Activated T-cell treated with anti-CD3 and anti-CD28 coated beads for 48 hours (primary cell): ENCODE measurements at regions not wholly inside any gene's neighbourhood (a gene's known extent, or its start where the extent isn't known, plus 50 kb on each side); places are given as distances from the start of the nearest gene placed in this dataset.

ENCODE experiments used
- DNase-seq: peaks from one replicate; pipeline ENCODE4 v3.0.0-alpha.2; 2020; ENCODE audit warnings: low read depth

DNA sequence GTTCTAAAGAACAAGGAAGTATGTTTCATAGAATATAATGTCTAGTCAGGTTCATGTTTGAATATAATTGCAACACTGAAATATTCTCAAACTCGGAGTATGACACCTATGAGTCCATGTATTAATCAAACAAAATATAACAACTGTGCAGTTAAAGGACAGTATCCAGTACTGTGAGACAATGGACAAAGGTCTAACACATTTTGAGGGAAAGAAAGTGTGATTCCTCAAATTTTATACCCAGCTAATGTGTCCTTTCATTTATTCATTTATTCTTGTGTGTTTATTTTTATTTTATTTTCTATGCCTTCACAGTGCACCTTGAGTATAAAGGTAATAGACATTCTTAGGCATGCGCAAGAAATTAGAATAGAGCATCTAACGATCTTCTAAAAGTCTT is 401.0 kb upstream of the ZFHX3 start:
- DNase-seq = no peak

DNA sequence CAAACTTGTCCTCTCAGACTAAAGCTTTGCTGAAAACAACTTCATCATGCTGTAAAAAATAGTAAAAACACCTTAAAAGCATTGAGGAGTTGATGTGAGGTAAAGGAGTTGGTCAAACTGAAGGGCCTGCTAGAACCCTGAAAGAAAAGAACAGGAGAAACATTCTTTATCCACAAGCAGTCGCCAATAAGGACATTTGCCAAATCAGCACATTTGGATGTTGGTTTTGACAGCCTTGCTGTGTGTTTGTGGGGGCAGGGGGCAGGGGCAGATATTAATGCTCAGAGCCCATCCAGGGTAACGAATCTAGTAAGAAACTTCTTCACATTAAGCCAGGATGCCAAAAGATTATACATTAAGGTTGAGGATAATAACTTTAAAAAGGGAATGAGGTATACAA is 399.9 kb upstream of the ZFHX3 start:
- DNase-seq = no peak

DNA sequence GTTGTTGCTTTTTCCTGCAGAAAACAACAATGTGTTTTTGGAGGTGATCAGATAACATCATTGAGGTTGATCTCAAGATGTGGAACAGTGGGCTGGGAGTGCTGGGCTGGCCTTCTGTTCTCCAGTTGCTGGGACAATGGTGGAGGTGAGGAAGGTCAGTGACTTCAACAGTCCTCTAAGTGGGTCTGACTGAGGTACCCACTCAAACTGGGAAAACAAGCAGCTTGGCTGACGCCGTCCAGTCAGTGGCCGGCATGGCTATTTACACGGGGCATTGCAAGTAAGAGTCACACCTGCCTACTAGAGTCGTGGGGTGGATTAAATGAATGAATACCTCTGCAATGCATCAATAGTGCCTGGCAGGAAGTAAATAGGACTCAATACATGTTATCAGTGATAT is 386.7 kb upstream of the ZFHX3 start:
- DNase-seq = no peak

DNA sequence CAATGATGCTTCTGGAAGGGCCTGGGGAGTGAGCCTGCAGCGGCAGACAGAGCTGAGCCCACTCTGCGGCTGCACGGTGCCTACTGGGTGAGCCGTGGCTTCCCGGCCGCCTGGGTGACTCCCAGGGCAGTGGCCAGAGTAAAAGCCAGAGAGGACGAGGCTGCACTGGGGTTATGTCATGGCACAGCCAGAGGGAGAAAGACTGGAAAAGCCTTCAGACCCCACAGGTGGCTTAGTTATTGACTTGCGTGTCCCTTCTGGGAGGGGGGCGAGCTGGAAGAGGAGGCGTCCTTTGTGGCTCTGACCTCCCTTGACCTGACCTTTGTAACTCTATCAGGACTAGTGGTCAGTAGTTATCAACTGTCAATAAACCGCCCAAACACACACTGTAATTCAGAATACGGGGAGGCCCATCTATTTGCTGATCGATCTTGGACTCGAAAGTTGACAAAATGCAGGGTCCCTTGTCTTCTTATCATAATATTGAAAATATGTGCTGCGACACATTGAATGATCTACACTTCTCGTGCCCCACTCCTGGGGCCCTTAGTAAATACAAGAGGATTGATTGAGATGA is 385.9 kb upstream of the ZFHX3 start:
- DNase-seq = no peak

DNA sequence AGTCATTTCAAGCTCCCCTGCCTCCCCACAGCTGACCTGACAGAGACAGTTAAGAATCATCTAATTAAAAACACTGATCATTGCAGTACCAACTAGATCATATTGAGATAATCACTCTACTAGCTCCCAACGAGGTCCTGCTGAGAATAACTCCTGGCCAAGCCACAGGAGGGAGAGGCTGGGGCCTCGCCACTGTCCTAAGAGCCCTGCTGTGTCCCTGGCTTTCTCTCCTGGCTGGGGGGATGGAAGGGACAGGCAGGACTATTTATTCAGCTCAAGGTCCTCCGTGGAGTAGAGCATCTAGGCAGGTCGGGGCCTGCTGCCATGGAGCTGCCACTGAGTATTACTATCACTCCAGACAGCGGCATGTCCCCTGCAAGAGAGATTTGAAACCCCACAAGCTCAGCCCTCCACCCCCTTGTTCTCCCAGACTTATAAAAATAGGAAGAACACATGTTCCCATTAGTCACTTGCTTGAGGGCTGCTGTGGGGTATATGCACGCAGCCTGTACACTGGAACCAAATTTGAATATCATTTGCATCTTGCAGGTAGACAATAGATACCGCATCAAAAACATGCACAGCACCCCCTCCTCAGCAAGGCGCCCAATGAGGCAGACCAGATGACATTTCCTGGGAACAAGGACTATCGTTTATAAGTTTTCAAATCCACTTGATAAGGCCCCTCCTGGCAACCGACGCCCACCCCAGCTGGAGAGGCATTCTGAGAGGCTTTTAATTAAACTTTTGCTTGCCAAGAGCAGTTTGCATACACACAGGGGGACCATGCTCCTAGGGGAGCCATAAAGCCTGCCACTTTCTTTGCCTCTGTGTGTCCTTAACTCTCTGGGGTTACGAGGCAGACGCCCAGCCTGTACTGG is 385.2 kb upstream of the ZFHX3 start:
- no peak for DNase-seq

DNA sequence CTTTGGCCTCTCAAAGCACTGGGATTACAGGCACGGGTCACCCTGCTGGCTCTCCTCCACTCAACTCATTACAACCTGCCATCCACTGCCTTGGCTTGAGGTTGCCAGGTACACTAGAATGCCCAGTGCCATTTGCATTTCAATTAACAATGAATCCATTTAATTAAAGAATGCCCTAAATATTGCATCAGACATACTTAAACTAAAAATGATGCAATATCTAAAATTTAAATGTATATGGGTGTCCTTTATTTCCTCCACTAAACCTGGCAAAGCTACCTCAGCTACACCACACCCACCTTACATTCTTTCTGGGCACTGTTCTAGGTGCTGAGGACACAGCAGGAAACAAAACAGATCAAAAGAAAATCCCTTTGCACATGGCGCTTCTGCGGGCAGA is 382.2 kb upstream of the ZFHX3 start:
- DNase-seq = no peak

DNA sequence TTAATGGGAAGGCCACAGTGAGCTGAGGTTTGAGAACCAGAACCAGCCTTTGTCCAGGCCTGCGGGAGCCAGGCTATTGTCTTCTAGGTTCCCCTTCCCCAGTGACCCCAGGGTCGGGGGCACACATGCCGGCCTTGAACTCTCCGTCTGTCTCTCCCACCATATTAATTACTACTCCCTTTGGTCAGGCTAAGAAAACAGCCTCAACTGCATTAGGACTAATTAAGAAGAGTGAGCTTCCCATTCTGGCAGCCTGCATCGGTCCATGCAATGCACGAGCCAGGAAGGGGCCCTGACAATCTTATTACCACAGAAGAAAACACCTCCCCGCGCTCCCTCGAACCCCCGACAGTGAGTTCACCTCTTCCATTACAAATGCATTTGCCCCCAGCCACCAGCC is 380.2 kb upstream of the ZFHX3 start:
- no peak for DNase-seq

DNA sequence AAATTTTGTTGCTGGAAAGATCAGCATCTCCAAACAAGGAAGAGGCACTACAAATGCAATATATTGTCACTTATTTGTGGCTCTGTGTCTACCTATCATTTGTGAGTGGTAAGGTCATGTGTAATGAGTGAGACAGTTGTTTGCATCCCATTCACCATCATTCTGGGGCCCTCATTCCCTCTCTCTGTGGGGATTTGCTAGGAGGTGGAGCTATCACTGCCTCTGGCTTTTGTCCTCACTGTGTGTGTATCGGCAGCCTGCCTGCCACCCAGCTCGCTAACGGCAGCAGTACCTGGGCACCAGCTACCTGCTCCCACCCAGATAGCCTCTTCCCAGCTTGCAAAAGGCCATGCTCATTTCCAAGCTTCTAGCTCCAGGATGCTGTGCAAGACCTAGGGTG is 379.2 kb upstream of the ZFHX3 start:
- no peak for DNase-seq

DNA sequence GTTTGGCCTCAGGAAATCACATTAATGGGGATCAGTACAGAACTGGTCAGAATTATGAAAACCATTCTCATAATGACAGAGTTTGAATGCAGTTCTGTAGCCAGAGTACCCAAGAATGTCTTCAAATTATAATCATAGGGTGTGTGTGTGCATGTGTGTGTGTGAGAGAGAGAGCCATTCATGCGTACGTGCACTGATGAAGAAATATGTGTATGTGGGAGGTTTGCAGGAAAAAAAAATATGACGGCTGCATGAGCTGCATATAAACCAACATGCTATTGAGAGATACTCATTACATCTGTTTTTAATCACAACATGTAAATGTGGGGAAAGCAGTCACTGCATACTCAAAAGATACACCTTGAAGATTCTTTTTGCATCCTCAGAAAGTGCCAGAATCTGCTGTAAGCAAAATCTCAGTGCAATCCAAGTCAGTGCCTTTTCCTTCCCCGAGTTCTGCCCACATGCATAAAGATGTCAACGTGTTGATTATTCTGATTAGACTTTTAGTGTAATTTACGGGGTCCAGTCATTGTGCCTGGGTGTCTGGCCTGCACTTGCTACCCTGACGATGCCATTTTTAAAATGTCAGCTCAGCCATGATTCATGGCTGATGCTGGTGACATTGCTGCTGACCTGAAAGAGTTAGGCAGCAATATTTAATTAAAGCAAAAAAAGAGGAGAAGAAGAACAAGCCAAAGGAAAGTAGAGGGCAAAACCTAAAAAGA is 378.7 kb upstream of the ZFHX3 start:
- no peak for DNase-seq

DNA sequence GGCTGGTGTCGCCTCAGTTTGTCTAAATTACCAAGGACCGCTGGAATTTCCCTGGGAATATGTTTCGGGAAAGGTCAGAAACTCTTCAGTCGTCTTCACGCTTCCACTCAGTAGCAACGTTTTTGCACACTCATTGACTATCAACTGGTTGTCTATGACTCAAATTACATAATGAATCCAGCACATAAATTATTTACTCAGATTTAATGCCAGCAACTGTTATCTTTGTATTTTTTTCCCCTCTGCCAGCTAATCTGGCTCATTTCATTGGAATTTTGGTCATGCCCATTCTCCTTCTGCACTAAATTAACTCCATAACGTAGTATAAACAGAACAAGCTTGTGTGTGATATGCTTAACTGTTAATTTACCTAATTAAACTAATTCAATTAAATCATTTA is 372.7 kb upstream of the ZFHX3 start:
- no peak for DNase-seq

DNA sequence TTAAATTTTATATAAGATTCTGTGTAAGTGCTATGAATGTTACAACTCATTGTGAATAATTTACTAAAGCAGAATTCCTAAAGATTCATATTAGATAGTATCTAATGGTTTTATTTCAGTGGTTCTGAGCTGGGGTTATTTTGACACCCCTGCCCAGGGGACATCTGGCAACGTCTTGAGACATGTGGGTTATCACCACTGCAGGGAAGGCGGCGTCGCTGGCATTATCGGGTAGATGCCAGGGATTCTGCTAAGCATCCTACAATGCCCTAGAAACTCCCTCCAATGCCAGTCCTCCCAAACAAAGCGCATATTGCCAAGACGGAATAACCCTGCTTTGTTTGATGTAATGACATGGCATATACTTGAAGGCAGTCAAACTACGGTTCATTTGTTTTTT is 372.3 kb upstream of the ZFHX3 start:
- DNase-seq = no peak

DNA sequence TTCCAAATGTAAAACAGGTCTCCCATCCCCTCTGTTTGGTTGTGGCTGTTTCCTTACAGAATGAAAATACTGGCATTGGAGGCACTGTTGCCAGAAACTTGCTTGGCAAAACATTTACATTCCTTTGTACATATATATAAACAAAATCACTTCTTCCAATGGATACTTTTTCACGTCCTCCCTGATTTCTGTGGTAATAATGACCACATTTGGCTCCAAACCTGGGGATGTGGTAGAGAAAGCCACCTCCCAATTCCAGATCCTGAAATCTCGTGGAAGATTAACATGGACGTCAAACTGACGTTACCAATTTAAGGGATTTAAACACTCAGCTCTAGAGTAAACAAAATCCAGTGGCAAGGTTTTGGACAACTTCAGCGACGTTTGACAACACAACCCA is 370.8 kb upstream of the ZFHX3 start:
- no peak for DNase-seq

DNA sequence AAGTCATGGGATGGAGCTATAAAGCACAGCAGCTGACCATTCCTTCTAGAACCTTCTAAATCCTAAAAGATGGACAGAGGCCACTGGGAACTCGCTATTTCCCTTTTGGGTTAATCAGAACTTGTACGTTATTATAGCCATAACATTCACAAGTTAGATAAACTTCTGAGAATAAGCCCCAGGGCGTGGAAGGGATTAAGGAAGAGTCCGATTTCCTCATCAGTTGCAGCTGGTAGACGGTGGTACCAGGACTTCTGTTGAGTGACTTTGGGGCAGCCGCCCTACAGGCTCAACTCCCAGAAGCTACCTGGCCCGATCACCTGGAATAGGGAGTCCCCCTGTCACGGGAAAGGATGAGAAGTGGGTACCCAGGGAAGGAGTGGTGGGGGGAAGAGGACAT is 370.1 kb upstream of the ZFHX3 start:
- DNase-seq = no peak

DNA sequence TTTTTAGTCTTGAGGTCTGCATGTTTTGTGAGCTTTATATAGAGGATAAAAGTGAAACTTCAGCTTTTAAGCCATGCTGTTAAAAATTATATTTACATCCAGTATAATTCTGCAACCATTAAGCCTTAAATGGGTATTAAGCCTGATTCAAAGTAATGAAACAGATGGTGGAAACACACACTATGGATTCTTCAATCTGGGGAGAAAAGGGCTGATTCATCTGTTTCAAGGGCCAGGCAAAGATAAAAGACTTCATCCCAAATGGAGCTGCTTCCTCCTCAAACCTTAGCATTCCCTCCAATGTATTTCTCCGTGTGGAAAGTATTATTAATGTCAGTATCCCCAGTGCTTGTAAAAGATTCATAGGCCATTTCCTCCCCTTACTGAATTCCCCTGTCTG is 367.4 kb upstream of the ZFHX3 start:
- no peak for DNase-seq

DNA sequence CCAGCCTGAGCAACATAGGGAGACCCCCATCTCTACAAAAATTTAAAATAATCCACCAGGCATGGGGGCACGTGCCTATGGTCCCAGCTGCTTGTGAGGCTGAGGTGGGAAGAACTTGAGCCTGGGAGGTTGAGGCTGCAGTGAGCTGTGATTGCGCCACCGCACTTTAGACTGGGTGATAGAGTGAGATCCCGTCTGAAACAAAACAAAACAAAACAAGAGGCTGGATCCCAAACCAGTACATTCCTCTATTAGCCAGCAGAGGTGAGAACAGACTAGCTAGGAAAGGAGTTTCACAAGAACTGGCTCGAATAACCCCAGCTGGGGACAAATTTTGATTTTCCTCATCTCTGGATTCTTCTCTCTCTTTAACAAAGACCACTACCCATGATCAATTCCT is 366.7 kb upstream of the ZFHX3 start:
- DNase-seq = no peak

DNA sequence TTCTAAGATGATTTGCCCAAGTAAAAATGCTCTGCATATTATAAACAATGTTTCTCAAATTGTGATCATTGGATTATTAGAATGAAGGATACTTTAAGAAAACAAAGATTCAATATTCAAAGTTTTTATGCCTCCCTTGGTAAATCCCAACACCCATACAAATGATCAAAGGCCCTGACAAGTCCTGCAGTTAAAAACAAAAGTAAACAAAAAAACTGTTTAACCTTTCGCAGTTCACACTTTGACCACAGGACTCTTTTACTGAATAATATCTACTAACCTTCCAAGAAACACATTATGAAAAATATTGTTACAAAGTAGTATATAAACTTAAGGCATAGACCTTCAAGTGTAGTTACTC is 365.9 kb upstream of the ZFHX3 start:
- no peak for DNase-seq

DNA sequence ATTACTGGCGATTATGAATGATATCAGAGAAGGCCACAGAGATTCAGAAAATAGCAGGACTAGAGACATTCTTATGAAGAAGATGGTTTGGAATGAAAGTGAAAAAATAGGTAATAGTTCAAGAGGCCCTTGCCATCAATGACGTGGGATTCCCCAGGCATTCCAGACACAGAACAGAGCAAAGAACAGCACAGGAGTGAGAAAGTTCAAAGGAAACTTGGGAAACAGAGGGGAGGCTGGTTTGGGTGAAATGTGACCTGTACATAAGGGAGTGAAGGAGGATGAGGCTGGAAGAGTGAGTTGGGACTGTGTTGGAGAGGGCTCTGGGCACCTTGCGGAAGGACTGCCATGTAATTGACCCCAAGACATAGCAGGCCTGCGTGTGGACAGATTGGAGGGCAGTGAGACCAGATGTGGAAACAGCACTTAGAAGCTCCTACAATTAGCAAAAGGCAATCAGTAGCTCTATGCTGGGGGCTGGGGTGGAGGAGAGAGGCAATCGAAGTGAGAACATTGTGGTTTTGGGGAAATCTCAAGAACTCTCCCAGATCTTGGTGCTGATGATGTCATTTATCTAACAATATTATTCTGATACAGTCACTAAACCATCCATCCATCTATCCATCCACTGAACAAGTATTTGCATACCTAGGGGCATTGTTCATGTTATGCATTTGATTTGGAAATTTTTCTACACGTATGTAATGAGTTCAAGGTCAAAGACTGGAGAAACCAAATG is 365.3 kb upstream of the ZFHX3 start:
- DNase-seq = no peak

DNA sequence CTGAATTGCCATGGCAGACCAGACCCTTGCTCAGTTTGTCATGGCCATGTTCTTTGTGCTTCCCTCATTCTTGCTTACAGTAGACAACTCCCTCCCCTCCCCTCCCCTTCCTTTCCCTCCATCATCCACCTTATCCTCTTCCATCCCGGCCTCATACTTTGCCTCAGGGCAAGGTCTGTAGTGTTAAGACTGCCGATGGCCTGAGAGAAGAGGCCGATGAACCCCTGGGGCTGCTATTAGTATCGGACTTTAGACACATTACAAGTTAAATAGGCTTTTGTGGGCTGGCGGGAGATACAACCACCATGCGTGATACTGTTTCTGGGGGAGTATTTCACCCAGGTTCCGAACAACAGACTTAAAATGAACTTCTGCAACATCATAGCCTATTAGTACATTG is 364.5 kb upstream of the ZFHX3 start:
- no peak for DNase-seq

DNA sequence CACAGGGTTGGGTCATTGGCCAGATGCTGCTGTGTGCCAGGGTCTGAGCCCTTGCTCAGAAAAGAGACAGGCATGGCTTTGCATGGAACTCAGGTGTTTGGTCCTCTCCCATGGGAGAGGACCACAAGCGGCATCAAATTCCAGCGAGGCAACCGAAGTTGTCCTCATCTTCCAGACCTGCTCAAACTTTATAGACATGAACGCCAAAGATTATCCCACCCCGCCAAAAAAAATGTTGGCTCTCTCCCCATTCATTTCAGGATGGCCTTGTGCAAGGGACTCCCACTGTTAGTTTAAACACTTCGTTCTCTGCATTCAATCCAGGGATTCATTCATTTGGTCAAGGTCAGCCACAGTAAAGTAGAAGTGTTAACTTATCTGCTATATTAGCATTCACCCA is 360.8 kb upstream of the ZFHX3 start:
- DNase-seq = no peak

DNA sequence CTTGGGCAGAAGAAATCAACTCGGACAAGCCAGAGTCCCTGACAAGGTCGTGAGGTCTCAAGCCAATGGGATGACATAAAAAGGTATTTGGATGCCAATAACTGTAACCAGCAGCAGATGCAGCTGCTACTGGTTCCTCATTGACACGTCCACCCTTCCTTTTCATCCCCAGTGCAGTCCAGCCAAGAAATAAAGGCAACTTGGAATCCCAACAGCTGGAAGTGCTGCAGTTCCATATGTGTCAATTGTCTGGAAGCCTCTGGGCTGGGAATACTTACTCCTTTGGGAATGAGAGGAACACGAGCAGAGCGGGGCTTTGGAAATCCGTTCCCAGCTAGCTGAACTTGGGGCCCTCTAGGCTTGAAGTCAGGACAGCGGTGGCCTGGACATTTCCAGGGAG is 360.4 kb upstream of the ZFHX3 start:
- DNase-seq = no peak

DNA sequence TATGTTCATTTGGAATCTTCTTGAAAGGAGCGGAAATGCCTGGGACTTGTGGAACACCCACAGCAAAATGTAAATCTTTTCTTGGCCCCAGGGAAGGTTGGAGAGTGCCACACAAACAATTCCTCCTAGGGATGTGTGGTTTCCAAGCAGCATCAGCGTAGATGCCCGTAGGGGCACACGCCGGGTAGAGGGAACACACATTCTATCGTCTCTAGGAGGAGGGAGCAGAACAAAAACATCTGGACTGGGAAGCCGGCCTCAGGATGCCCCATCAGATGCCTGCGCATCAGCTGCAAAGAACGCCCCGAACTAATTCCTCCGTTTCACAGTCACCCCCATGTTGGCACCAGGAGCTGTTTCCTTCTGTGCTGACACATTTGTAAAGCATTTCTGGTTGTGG is 357.9 kb upstream of the ZFHX3 start:
- no peak for DNase-seq

DNA sequence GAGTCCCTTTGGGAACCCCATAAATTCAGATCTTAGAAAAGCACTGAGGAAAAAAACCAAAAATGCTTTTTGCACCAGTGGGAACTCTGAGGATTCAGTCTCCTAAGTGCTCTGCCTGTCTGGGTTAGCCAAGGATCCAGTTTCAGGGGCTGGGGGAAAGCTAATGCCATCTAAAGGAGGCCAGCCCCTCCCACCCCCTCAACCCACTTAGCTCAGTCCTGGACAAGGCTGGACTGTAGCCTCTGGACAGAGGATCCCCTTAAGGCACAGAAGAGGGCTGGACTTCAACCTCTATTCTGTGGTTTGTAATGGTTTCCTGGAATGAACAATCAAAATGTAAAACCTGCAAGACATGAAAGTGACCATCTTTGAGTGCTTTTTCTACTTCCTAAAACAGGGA is 356.1 kb upstream of the ZFHX3 start:
- DNase-seq = no peak

DNA sequence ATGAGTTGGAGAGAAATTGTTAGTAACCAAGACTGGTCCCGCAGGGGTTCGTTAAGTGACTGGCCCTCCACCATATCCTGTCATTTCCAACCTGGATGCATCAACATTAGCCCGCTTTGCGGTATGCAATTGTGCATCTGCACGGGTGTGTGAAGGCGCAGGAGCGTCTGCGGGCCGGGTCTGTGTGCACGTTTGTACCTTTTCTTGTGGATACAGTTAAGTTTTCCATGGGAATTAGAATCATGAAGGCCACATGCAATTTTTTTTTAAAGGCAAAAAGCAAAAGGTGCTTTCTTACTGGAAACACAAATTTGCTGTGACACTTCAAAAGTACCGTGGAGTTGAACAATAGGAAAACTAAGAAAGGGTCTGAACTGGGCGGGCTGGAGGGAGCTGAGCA is 355.4 kb upstream of the ZFHX3 start:
- DNase-seq = no peak
